Gastroesophageal sphincter (tissue), 4 donors: ENCODE measurements at regions not wholly inside any gene's neighbourhood (a gene's known extent, or its start where the extent isn't known, plus 50 kb on each side); places are given as distances from the start of the nearest gene placed in this dataset.

Experiments
- ATAC-seq: fragments of 150-250 bp; one replicate; pipeline ENCODE4 v1.9.1; 2016; ENCODE audit warnings: mild to moderate bottlenecking, moderate library complexity
- H3K27ac ChIP-seq, 4 donors: fragments of 200-600 bp; sonication (generic) in 3 of 4; 1 replicate in 3 of 4; 2 replicates in 1 of 4; pipeline ENCODE4 v1.5.1; 2016 to 2019
- H3K27me3 ChIP-seq: fragments of 200-600 bp; sonication (generic); one replicate; pipeline ENCODE4 v1.5.1; 2019
- H3K36me3 ChIP-seq, 2 donors: fragments of 200-600 bp; sonication (generic); one replicate each; pipeline ENCODE4 v1.5.1; 2019; ENCODE audit warnings: control low read depth in 1 of 2
- H3K4me1 ChIP-seq, 3 donors: fragments of 200-600 bp; sonication (generic); 1 replicate in 2 of 3; 2 replicates in 1 of 3; pipeline ENCODE4 v1.5.1; 2016 to 2019; ENCODE audit warnings: control low read depth in 2 of 3
- H3K4me3 ChIP-seq, 2 donors: fragments of 200-600 bp; sonication (generic); one replicate each; pipeline ENCODE4 v1.5.1; 2019; ENCODE audit warnings: mild to moderate bottlenecking in 1 of 2, moderate library complexity in 1 of 2
- H3K9me3 ChIP-seq, 3 donors: fragments of 200-600 bp; sonication (generic); one replicate each; pipeline ENCODE4 v1.5.1; 2017 to 2019; ENCODE audit warnings: control low read depth in 2 of 3
- EP300 ChIP-seq: sonication (generic); formaldehyde crosslinking; IDR thresholded peaks from one replicate; pipeline ENCODE4 v1.6.1; 2017; ENCODE audit warnings: antibody characterized with exemption, mild to moderate bottlenecking
- POLR2A ChIP-seq, 2 donors: fragments of 450-650 bp; IDR thresholded peaks; one replicate each; pipeline ENCODE4 v1.6.1; 2017; ENCODE audit warnings: antibody characterized with exemption in 2 of 2, mild to moderate bottlenecking in 2 of 2, moderate library complexity in 1 of 2
- POLR2AphosphoS5 ChIP-seq: sonication (generic); formaldehyde crosslinking; IDR thresholded peaks from one replicate; pipeline ENCODE4 v1.6.1; 2017; ENCODE audit warnings: antibody characterized with exemption
- WGBS, 2 donors: methylation state at CpG; one replicate each; pipeline ENCODE4 v1.1.5; 2018; ENCODE audit warnings: low coverage in 1 of 2; 5-methylcytosine and 5-hydroxymethylcytosine counted together
- TF ChIP-seq, protein P1 (sequence below), 4 experiments: fragments of 200-600 bp in 2 of 4; fragments of 450-650 bp in 2 of 4; sonication (generic) in 1 of 4; IDR thresholded peaks; one replicate each; pipeline ENCODE4 v1.5.1; 2017 to 2019; ENCODE audit warnings: antibody characterized with exemption in 4 of 4, mild to moderate bottlenecking in 2 of 4, moderate library complexity in 2 of 4

- ATAC-seq = no peak
- Histone ChIP-seq H3K36me3 (no peaks in the 10 kb centered on the region), H3K4me3 (no peak overlapping the region), H3K4me1 (no peaks in the 10 kb centered on the region), H3K27ac (no peak overlapping the region), H3K27me3 (no peaks in the 10 kb centered on the region), H3K9me3 (no peaks in the 10 kb centered on the region)
- no peak for TF ChIP-seq POLR2AphosphoS5
- TF ChIP-seq EP300 = no peak
- no peak for TF ChIP-seq POLR2A (IDR thresholded peaks at IDR 0.05)
- WGBS, 2 donors = 92 to 100% methylated on average over 2 of the region's 2 CpGs
Observed at GRCh38 chr4:28317221-28317620, 1456.6 kb downstream of the STIM2 start.

DNA sequence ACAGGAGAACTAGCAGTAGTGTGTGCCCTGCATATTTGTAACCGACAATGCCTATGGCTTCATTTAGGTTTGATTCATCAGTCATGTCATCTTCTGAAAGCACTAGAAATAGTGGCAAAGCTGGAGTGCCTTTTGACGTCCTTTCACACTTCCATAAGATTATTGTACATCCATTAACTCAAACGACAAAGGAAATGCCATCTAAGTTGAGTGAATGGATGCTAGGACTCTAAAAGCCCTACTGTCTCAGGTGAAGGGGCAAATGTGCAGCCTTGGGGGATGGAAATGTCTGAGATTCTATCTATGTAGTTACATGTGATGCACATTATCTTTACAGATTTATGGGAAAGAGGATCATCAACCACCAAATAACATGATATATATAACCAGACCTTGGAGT lies 1473.6 kb downstream of the STIM2 start:
- H3K4me1 ChIP-seq = no peaks in the 10 kb centered on the region
- H3K4me3 ChIP-seq = no peak overlapping the region
- ATAC-seq = no peak
- TF ChIP-seq POLR2AphosphoS5 = no peak
- no peak for TF ChIP-seq POLR2A (IDR thresholded peaks at IDR 0.05)
- TF ChIP-seq, protein P1, sequence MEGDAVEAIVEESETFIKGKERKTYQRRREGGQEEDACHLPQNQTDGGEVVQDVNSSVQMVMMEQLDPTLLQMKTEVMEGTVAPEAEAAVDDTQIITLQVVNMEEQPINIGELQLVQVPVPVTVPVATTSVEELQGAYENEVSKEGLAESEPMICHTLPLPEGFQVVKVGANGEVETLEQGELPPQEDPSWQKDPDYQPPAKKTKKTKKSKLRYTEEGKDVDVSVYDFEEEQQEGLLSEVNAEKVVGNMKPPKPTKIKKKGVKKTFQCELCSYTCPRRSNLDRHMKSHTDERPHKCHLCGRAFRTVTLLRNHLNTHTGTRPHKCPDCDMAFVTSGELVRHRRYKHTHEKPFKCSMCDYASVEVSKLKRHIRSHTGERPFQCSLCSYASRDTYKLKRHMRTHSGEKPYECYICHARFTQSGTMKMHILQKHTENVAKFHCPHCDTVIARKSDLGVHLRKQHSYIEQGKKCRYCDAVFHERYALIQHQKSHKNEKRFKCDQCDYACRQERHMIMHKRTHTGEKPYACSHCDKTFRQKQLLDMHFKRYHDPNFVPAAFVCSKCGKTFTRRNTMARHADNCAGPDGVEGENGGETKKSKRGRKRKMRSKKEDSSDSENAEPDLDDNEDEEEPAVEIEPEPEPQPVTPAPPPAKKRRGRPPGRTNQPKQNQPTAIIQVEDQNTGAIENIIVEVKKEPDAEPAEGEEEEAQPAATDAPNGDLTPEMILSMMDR (IDR thresholded peaks at IDR 0.05) = no peak
- TF ChIP-seq EP300 = no peak
- 65 to 80% methylated on average over 3 of the region's 3 CpGs for WGBS, 2 donors
- no peaks in the 10 kb centered on the region for H3K9me3 ChIP-seq
- no peaks in the 10 kb centered on the region for H3K36me3 ChIP-seq
- no peak overlapping the region for H3K27ac ChIP-seq
- no peaks in the 10 kb centered on the region for H3K27me3 ChIP-seq

GRCh38 chr4:28341784-28342183 lies 1481.1 kb downstream of the STIM2 start:
- H3K9me3 ChIP-seq = peaks cover 0 to 18% (median 0%) of the 10 kb centered on the region in 3 donors
- H3K4me3 ChIP-seq = no peak overlapping the region
- no peak for ATAC-seq
- H3K4me1 ChIP-seq = no peaks in the 10 kb centered on the region
- H3K27me3 ChIP-seq = no peaks in the 10 kb centered on the region
- H3K27ac ChIP-seq = no peak overlapping the region
- no peak for TF ChIP-seq POLR2A (IDR thresholded peaks at IDR 0.05)
- no peak for TF ChIP-seq POLR2AphosphoS5
- no peak for TF ChIP-seq EP300
- 86 to 94% methylated on average over 2 of the region's 2 CpGs for WGBS, 2 donors
- H3K36me3 ChIP-seq = no peaks in the 10 kb centered on the region

DNA sequence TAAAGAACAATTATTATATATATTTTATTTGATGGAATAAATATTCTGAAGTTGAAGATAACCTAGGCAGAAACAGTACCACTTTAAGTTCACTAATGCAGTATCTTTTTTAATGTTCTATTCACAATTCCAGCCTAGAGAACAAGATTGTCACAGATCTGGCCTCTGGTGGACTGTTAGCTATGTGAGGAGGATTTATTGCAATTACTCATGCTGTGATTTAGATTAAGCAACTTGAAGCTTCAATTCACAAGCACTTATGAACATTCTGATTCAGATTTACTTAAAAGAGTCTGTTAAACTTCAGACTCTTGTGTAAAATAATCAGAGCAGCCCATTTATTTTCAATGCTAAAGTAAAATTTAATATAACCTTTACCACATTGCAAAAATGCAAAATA lies 1489.8 kb downstream of the STIM2 start:
- no peaks in the 10 kb centered on the region for H3K27me3 ChIP-seq
- TF ChIP-seq EP300 (no peak), POLR2A (IDR thresholded peaks at IDR 0.05) (no peak), POLR2AphosphoS5 (no peak)
- TF ChIP-seq, protein P1 (IDR thresholded peaks at IDR 0.05) = no peak
- no peaks in the 10 kb centered on the region for H3K36me3 ChIP-seq
- H3K4me1 ChIP-seq = no peaks in the 10 kb centered on the region
- no peak overlapping the region for H3K27ac ChIP-seq
- H3K9me3 ChIP-seq = peaks cover 0 to 8% (median 0%) of the 10 kb centered on the region in 3 donors
- H3K4me3 ChIP-seq = no peak overlapping the region
- ATAC-seq = no peak

- Histone ChIP-seq H3K27ac (no peak overlapping the region), H3K4me3 (no peak overlapping the region), H3K9me3 (peaks cover 0 to 8% (median 0%) of the 10 kb centered on the region in 3 donors), H3K27me3 (no peaks in the 10 kb centered on the region), H3K4me1 (no peaks in the 10 kb centered on the region), H3K36me3 (no peaks in the 10 kb centered on the region)
- ATAC-seq = no peak
- TF ChIP-seq POLR2AphosphoS5 (no peak), POLR2A (IDR thresholded peaks at IDR 0.05) (no peak), EP300 (no peak)
- TF ChIP-seq, protein P1 (IDR thresholded peaks at IDR 0.05) = no peak
- WGBS, 2 donors = 0% methylated on average over 1 of the region's 1 CpG
Observed at GRCh38 chr4:28351102-28351501, 1490.5 kb downstream of the STIM2 start.

GRCh38 chr4:28351826-28352225 lies 1491.2 kb downstream of the STIM2 start:
- TF ChIP-seq EP300 = no peak
- no peak for TF ChIP-seq POLR2A (IDR thresholded peaks at IDR 0.05)
- TF ChIP-seq POLR2AphosphoS5 = no peak
- TF ChIP-seq, protein P1 (IDR thresholded peaks at IDR 0.05) = no peak
- Histone ChIP-seq H3K9me3 (peaks cover 0 to 8% (median 0%) of the 10 kb centered on the region in 3 donors), H3K36me3 (no peaks in the 10 kb centered on the region), H3K27me3 (no peaks in the 10 kb centered on the region), H3K4me3 (no peak overlapping the region), H3K4me1 (no peaks in the 10 kb centered on the region), H3K27ac (no peak overlapping the region)
- ATAC-seq = no peak
- WGBS, 2 donors = 91 to 100% methylated on average over 1 to 3 of the region's 4 CpGs
